DND-41 (cell line): ENCODE measurements at regions not wholly inside any gene's neighbourhood (a gene's known extent, or its start where the extent isn't known, plus 50 kb on each side); places are given as distances from the start of the nearest gene placed in this dataset.

Source experiments
- ATAC-seq: fragments of 200-7000 bp; cut with Tn5 transposase; 3 replicates; pipeline ENCODE4 v1.9.1; 2021; ENCODE audit warnings: low read depth; ENCODE audit not compliant: insufficient read depth
- DNase-seq: peaks from one replicate; pipeline ENCODE4 v3.0.0-alpha.2; 2020
- H2AFZ ChIP-seq: 2 replicates; pipeline ENCODE4 v1.6.0; 2012; ENCODE audit warnings: low read depth, low read length
- H3K27ac ChIP-seq: 2 replicates; pipeline ENCODE4 v1.5.1; 2012; ENCODE audit warnings: low read length, inconsistent platforms
- H3K27me3 ChIP-seq: fragments of 200-600 bp; sonication (generic); 2 replicates; pipeline ENCODE4 v1.6.0; 2012; ENCODE audit warnings: low read length, mild to moderate bottlenecking, inconsistent platforms; ENCODE audit not compliant: insufficient read depth, poor library complexity
- H3K36me3 ChIP-seq: 2 replicates; pipeline ENCODE4 v1.5.1; 2012; ENCODE audit warnings: low read length, inconsistent platforms; ENCODE audit not compliant: insufficient read depth
- H3K4me1 ChIP-seq: 2 replicates; pipeline ENCODE4 v1.5.1; 2012; ENCODE audit warnings: mild to moderate bottlenecking, low read length; ENCODE audit not compliant: insufficient read depth
- H3K4me2 ChIP-seq: 2 replicates; pipeline ENCODE4 v1.6.0; 2012; ENCODE audit warnings: mild to moderate bottlenecking, moderate library complexity, low read length, inconsistent platforms; ENCODE audit not compliant: insufficient read depth
- H3K4me3 ChIP-seq, 2 experiments: fragments of 200-600 bp in 1 of 2; shearing (Covaris generic) in 1 of 2; 2 replicates each; pipeline ENCODE4 v1.5.1; 2012 to 2016; ENCODE audit warnings: inconsistent platforms in 2 of 2, low read length in 2 of 2, mild to moderate bottlenecking in 2 of 2, low read depth in 1 of 2, moderate library complexity in 1 of 2
- H3K79me2 ChIP-seq: 2 replicates; pipeline ENCODE4 v1.6.0; 2012; ENCODE audit warnings: low read length, inconsistent platforms; ENCODE audit not compliant: insufficient read depth
- H3K9ac ChIP-seq: 2 replicates; pipeline ENCODE4 v1.6.0; 2012; ENCODE audit warnings: low read depth, mild to moderate bottlenecking, inconsistent platforms, low read length, moderate library complexity
- H3K9me3 ChIP-seq: 2 replicates; pipeline ENCODE4 v1.5.1; 2012; ENCODE audit warnings: low read length, moderate library complexity, mild to moderate bottlenecking, inconsistent platforms; ENCODE audit not compliant: insufficient read depth, severe bottlenecking
- H4K20me1 ChIP-seq: 2 replicates; pipeline ENCODE4 v1.6.0; 2012; ENCODE audit warnings: low read length; ENCODE audit not compliant: insufficient read depth
- CTCF ChIP-seq: IDR thresholded peaks from 2 replicates; pipeline ENCODE4 v1.5.1; 2012; ENCODE audit warnings: borderline replicate concordance, low read length, moderate library complexity, mild to moderate bottlenecking; ENCODE audit not compliant: poor library complexity, severe bottlenecking; ENCODE audit errors: extremely low read depth
- EZH2 ChIP-seq: IDR thresholded peaks from 3 replicates; pipeline ENCODE4 v1.6.1; 2012; ENCODE audit warnings: borderline replicate concordance, low read depth, mild to moderate bottlenecking, moderate library complexity, low read length, inconsistent platforms; ENCODE audit not compliant: severe bottlenecking

DNA sequence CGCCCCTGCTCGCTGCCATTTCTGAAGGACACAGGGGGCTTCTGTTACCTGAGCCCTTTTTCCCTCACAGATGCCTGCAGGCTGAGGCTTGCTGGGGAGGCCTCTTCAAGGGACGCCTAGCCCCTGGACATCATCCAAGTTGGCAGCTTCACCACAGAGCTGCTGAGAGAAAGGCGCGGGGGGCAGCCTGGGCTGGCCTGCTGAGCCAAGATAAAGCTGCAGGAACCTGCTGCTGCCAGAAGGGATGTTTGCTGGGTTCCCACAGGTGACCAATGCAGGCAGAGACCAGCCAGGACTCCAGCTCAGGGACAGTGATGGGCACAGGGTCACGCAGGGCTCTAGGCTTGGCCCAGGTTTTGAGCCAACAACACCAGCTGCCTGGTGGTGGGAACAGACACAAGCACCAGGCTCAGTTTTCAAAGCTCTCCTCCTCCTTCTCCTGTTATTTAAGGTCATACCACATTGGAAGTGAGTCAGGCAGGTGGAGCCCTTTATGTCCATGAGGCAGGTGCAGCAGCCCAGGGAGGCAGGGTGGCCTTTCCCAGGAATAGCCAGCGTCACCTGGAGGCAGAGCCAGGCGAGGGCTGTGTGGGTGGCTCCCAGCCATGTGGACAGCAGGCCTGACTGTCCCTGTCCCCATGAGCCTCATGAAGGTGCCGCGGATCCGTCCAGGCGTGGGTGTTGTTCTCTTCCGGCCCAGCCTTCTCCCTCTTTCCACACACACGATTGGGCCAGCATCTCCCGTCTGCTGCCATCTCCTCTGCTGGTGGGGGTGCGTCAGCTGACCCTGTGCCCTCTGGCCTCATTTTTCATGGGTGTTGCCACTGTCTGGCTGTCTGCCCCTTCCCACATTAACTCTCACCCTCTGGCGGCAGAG lies 515.5 kb upstream of the MYT1L start:
- H4K20me1 ChIP-seq, result no peaks in the 10 kb centered on the region; the same call in 1 of the 2 replicates
- no peak overlapping the region for H2AFZ ChIP-seq
- H3K27ac ChIP-seq, result no peak overlapping the region
- H3K4me3 ChIP-seq, result no peak overlapping the region
- no peaks in the 10 kb centered on the region for H3K36me3 ChIP-seq
- H3K4me1 ChIP-seq, result no peaks in the 10 kb centered on the region
- H3K4me2 ChIP-seq, result no peak overlapping the region
- DNase-seq, result no peak
- no peak overlapping the region for H3K9ac ChIP-seq
- no peak for ATAC-seq
- no peaks in the 10 kb centered on the region for H3K9me3 ChIP-seq
- no peaks in the 10 kb centered on the region for H3K79me2 ChIP-seq
- TF ChIP-seq CTCF (no peak), EZH2 (no peak)
- H3K27me3 ChIP-seq, result no peaks in the 10 kb centered on the region

DNA sequence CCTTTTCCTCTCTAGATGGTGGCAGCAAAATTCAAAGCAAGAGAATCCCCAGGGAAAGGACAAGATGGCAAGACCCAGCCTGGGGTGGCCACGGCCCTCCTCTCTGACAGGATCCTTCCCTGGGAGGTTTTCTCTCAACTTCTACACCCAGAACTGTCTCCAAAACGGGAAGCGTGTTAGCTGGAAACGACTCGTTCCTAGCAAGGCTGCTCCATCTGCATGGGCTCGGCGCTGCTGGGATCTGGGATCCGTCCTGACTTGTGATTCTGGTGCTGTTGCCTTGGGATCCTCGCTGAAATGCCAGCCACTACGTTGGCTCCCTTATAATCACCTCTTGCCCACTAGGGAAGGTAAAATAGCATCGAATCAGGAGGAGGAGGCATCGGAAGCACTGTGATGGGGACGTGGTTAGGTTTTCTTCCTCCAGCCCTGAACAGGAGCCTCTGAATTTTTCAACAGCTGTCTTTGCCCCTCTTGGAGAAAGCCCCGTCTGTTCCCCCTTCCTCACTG lies 514.8 kb upstream of the MYT1L start:
- Histone ChIP-seq H3K36me3 (no peaks in the 10 kb centered on the region), H3K4me1 (no peaks in the 10 kb centered on the region), H3K27me3 (no peaks in the 10 kb centered on the region), H2AFZ (no peak overlapping the region), H3K9me3 (no peaks in the 10 kb centered on the region), H3K27ac (no peak overlapping the region), H3K4me3 (no peak overlapping the region), H3K4me2 (no peak overlapping the region), H4K20me1 (no peaks in the 10 kb centered on the region; the same call in 1 of the 2 replicates), H3K79me2 (no peaks in the 10 kb centered on the region), H3K9ac (no peak overlapping the region)
- no peak for TF ChIP-seq CTCF
- no peak for TF ChIP-seq EZH2
- ATAC-seq (no peak), DNase-seq (no peak)

GRCh38 chr2:2845267-2845666 lies 514.2 kb upstream of the MYT1L start:
- Histone ChIP-seq H3K9me3 (no peaks in the 10 kb centered on the region), H3K4me2 (no peak overlapping the region), H2AFZ (no peak overlapping the region), H3K4me3 (no peak overlapping the region), H3K9ac (no peak overlapping the region), H3K79me2 (no peaks in the 10 kb centered on the region), H3K36me3 (no peaks in the 10 kb centered on the region), H3K27me3 (no peaks in the 10 kb centered on the region), H4K20me1 (no peaks in the 10 kb centered on the region; the same call in 1 of the 2 replicates), H3K27ac (no peak overlapping the region), H3K4me1 (no peaks in the 10 kb centered on the region)
- no peak for TF ChIP-seq EZH2
- no peak for TF ChIP-seq CTCF
- ATAC-seq, result no peak
- no peak for DNase-seq
